Psoas muscle (tissue), 7 donors: ENCODE measurements at regions not wholly inside any gene's neighbourhood (a gene's known extent, or its start where the extent isn't known, plus 50 kb on each side); places are given as distances from the start of the nearest gene placed in this dataset.

Source experiments
- ATAC-seq, 4 donors: fragments of 200-7000 bp; cut with Tn5 transposase; one replicate each; pipeline ENCODE4 v1.9.1; 2020; ENCODE audit warnings: moderate library complexity in 3 of 4, mild to moderate bottlenecking in 2 of 4
- DNase-seq, 2 donors: peaks; one replicate each; pipeline ENCODE4 v3.0.0-alpha.2; 2020
- H3K27ac ChIP-seq: fragments of 200-600 bp; one replicate; pipeline ENCODE4 v1.8.0; 2022
- H3K27me3 ChIP-seq, 3 donors: fragments of 200-600 bp in 1 of 3; one replicate each; pipeline versions ENCODE4 v1.6.1 to v1.8.0; 2013 to 2022; ENCODE audit warnings: low read length in 2 of 3, mild to moderate bottlenecking in 2 of 3, moderate library complexity in 1 of 3; ENCODE audit not compliant: insufficient read depth in 3 of 3
- H3K36me3 ChIP-seq, 2 donors: fragments of 200-600 bp in 1 of 2; one replicate each; pipeline versions ENCODE4 v1.6.1 to v1.8.0; 2013 to 2022; ENCODE audit warnings: low read depth in 1 of 2, mild to moderate bottlenecking in 1 of 2, moderate library complexity in 1 of 2; ENCODE audit not compliant: insufficient read depth in 1 of 2
- H3K4me1 ChIP-seq: fragments of 200-600 bp; one replicate; pipeline ENCODE4 v1.8.0; 2022
- H3K4me3 ChIP-seq: fragments of 200-600 bp; one replicate; pipeline ENCODE4 v1.8.0; 2022; ENCODE audit warnings: mild to moderate bottlenecking
- H3K9me3 ChIP-seq: fragments of 200-600 bp; one replicate; pipeline ENCODE4 v1.8.0; 2022
- WGBS, 3 donors: extraction: QIAGEN DNeasy Blood & Tissue Kit; methylation state at CpG; one replicate each; pipeline versions ENCODE4 v1.1.6 to v1.1.7; 2013; 5-methylcytosine and 5-hydroxymethylcytosine counted together
- intact Hi-C, 2 donors: fragments of 100-400 bp; cut with DNase I; formaldehyde crosslinking; loops; one replicate each; pipeline versions ENCODE4 v1.11.0 to v1.14.2; 2022
- TF ChIP-seq, protein P1 (sequence below): fragments of 200-600 bp; IDR thresholded peaks from one replicate; pipeline ENCODE4 v1.8.0; 2022; ENCODE audit warnings: antibody characterized with exemption
- donor health status: healthy with polysubstance abuse.
- donor health status: DM: no; HTN: no; CAD: no; lungs with moderate emphysema.
- donor health status: Bipolar disorder and iron deficiency.
- donor health status: healthy.
- donor health status: DM: yes; HTN: yes; CAD: no.
- donor health status: DM: no; HTN: no; CAD: no.
- donor health status: DM: yes; HTN: yes; CAD: no.

DNA sequence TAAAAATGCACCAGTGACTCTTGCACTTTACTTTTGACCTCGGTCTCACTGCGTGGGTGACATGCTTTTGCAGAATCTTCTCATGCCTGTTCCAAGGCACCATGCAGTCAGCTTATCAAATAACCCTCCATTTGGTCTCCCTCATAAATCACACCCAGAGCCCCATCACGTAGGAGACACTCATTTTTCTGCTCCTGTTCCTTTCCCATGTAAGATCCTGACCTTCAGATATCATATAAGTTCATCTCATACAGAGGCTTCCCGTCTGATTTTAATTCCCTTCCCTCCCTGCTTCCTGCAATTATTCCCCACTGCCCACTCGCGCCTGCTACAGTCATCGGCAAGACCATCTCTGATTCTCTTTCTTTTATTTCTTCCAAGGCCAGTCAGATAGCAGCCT, 1226.3 kb upstream of the AUTS2 start:
- no peak for ATAC-seq
- WGBS, 3 donors = 13 to 24% (median 14%) methylated on average over 7 of the region's 7 CpGs
- Histone ChIP-seq H3K9me3 (no peaks in the 10 kb centered on the region), H3K27me3 (no peaks in the 10 kb centered on the region), H3K36me3 (no peaks in the 10 kb centered on the region), H3K27ac (no peak overlapping the region), H3K4me1 (peaks cover 7% of the 10 kb centered on the region), H3K4me3 (no peak overlapping the region)
- intact Hi-C loops = no loop called here
- no peak for DNase-seq
- TF ChIP-seq, protein P1, sequence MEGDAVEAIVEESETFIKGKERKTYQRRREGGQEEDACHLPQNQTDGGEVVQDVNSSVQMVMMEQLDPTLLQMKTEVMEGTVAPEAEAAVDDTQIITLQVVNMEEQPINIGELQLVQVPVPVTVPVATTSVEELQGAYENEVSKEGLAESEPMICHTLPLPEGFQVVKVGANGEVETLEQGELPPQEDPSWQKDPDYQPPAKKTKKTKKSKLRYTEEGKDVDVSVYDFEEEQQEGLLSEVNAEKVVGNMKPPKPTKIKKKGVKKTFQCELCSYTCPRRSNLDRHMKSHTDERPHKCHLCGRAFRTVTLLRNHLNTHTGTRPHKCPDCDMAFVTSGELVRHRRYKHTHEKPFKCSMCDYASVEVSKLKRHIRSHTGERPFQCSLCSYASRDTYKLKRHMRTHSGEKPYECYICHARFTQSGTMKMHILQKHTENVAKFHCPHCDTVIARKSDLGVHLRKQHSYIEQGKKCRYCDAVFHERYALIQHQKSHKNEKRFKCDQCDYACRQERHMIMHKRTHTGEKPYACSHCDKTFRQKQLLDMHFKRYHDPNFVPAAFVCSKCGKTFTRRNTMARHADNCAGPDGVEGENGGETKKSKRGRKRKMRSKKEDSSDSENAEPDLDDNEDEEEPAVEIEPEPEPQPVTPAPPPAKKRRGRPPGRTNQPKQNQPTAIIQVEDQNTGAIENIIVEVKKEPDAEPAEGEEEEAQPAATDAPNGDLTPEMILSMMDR = no peak

GRCh38 chr7:68376131-68376661, 1222.1 kb upstream of the AUTS2 start:
- Histone ChIP-seq H3K27ac (no peak overlapping the region), H3K36me3 (no peaks in the 10 kb centered on the region), H3K27me3 (no peaks in the 10 kb centered on the region), H3K4me1 (peaks cover 7% of the 10 kb centered on the region), H3K4me3 (no peak overlapping the region), H3K9me3 (no peaks in the 10 kb centered on the region)
- ATAC-seq (no peak), DNase-seq (no peak)
- intact Hi-C loops = no loop called here
- 59 to 67% (median 61%) methylated on average over 2 of the region's 2 CpGs for WGBS, 3 donors
- TF ChIP-seq, protein P1 = no peak

DNA sequence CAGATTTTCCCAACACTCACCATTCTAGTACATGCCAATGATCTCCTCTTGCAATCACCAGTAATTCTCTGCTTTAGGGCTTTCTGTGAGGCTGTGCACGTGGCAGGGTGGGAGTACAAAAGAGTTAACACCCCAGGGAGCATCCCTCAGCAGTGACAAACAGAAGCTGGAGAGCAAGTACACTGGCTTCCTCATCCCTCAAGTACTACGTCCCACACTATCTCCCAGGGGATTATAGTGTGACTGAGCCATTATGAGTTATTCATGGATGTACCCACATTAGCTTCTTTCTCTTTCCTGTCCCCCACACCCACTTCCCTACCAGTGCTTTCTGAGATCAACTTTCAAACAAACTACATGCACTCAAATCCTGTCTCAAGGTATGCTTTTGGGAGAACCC, 1216.5 kb upstream of the AUTS2 start:
- ATAC-seq (no peak), DNase-seq (no peak)
- TF ChIP-seq, protein P1 = no peak
- H3K27me3 ChIP-seq = no peaks in the 10 kb centered on the region
- WGBS, 3 donors = 28 to 58% (median 33%) methylated on average over 2 of the region's 2 CpGs
- H3K27ac ChIP-seq = no peak overlapping the region
- intact Hi-C loops = no loop called here
- H3K4me1 ChIP-seq = no peaks in the 10 kb centered on the region
- peaks cover 9% of the 10 kb centered on the region for H3K9me3 ChIP-seq
- H3K36me3 ChIP-seq = no peaks in the 10 kb centered on the region
- H3K4me3 ChIP-seq = no peak overlapping the region

DNA sequence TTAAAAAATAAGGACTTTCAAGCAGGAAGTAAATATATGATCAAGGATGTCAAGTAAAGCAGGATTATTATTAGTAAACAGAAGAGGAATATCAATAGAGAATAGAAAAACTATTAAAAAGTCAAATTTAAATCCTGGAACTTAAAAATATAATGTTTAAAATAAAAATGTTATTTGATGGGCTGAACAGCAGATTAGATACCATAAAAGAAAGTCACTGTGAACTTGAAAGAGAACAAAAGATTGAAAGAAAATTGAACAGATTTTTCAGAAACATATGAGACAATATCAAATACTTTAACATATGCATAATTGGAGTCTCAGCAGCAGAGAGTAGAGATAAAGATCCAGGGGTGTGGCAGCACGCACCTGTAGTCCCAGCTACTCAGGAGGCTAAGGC, 1213.7 kb upstream of the AUTS2 start:
- Histone ChIP-seq H3K4me3 (no peak overlapping the region), H3K4me1 (no peaks in the 10 kb centered on the region), H3K27me3 (no peaks in the 10 kb centered on the region), H3K36me3 (no peaks in the 10 kb centered on the region), H3K9me3 (peaks cover 9% of the 10 kb centered on the region), H3K27ac (no peak overlapping the region)
- WGBS, 3 donors = 86 to 96% (median 94%) methylated on average over 1 of the region's 1 CpG
- intact Hi-C loops = no loop called here
- TF ChIP-seq, protein P1 = no peak
- DNase-seq (no peak), ATAC-seq (no peak)

- no peak for ATAC-seq
- WGBS, 3 donors = 46 to 85% (median 53%) methylated on average over 2 of the region's 2 CpGs
- Histone ChIP-seq H3K27ac (no peak overlapping the region), H3K9me3 (no peaks in the 10 kb centered on the region), H3K27me3 (no peaks in the 10 kb centered on the region), H3K36me3 (no peaks in the 10 kb centered on the region), H3K4me3 (no peak overlapping the region), H3K4me1 (no peaks in the 10 kb centered on the region)
- DNase-seq = no peak
- intact Hi-C loops = no loop called here
- TF ChIP-seq, protein P1 = no peak
Observed at GRCh38 chr7:68393051-68393450, 1205.2 kb upstream of the AUTS2 start.
